DOHH2 (cell line): ENCODE measurements at regions not wholly inside any gene's neighbourhood (a gene's known extent, or its start where the extent isn't known, plus 50 kb on each side); places are given as distances from the start of the nearest gene placed in this dataset.

Experiments
- CTCF ChIP-seq: fragments of 200-600 bp; sonication (generic); IDR thresholded peaks from one replicate; pipeline ENCODE4 v1.5.1; 2014; ENCODE audit warnings: antibody characterized with exemption, mild to moderate bottlenecking, low read depth, low read length; ENCODE audit not compliant: poor library complexity, severe bottlenecking
- EZH2phosphoT487 ChIP-seq: fragments of 200-600 bp; sonication (generic); IDR thresholded peaks from 2 replicates; pipeline ENCODE4 v1.6.1; 2017; ENCODE audit warnings: borderline replicate concordance, mild to moderate bottlenecking, antibody characterized with exemption, low read length, moderate library complexity, mixed read lengths

GRCh38 chr6:6858533-6858982, 249.2 kb upstream of the RREB1 start:
- TF ChIP-seq CTCF (no peak), EZH2phosphoT487 (no peak)
